ENCODE measurements at regions not wholly inside any gene's neighbourhood (a gene's known extent, or its start where the extent isn't known, plus 50 kb on each side); places are given as distances from the start of the nearest gene placed in this dataset.

GRCh38 chr16:66155933-66156332 lies 210.6 kb upstream of the CDH5 start:
- Histone ChIP-seq H3K4me3 (no peak overlapping the region), H3K27ac (no peak overlapping the region), H3K36me3 (no peaks in the 10 kb centered on the region), H3K4me1 (peaks cover 0 to 4% (median 2%) of the 10 kb centered on the region in 4 donors), H3K27me3 (no peaks in the 10 kb centered on the region), H3K9me3 (no peaks in the 10 kb centered on the region)
- no peak for DNase-seq
- WGBS, 2 donors = 78 to 81% methylated on average over 4 of the region's 4 CpGs
- no peak for TF ChIP-seq CTCF (IDR thresholded peaks at IDR 0.05)
- no peak for TF ChIP-seq POLR2A (IDR thresholded peaks at IDR 0.05)
- no peak for TF ChIP-seq POLR2AphosphoS5 (IDR thresholded peaks at IDR 0.05)
- no peak for TF ChIP-seq EP300 (IDR thresholded peaks at IDR 0.05)
- intact Hi-C loops (cut with DNase I) = no loop called here

- no peak for DNase-seq
- intact Hi-C loops (cut with DNase I) = no loop called here
- no peak for TF ChIP-seq CTCF (IDR thresholded peaks at IDR 0.05)
- TF ChIP-seq POLR2A (IDR thresholded peaks at IDR 0.05) = no peak
- no peak for TF ChIP-seq EP300 (IDR thresholded peaks at IDR 0.05)
- TF ChIP-seq POLR2AphosphoS5 (IDR thresholded peaks at IDR 0.05) = no peak
- Histone ChIP-seq H3K36me3 (no peaks in the 10 kb centered on the region), H3K4me1 (peaks cover 0 to 4% (median 2%) of the 10 kb centered on the region in 4 donors), H3K4me3 (no peak overlapping the region), H3K27me3 (no peaks in the 10 kb centered on the region), H3K27ac (no peak overlapping the region), H3K9me3 (no peaks in the 10 kb centered on the region)
- 67 to 81% methylated on average over 8 of the region's 8 CpGs for WGBS, 2 donors
Measured at GRCh38 chr16:66154801-66155200, 211.7 kb upstream of the CDH5 start.

GRCh38 chr16:66152823-66153393 lies 213.6 kb upstream of the CDH5 start:
- TF ChIP-seq EP300 (IDR thresholded peaks at IDR 0.05) (no peak), CTCF (IDR thresholded peaks at IDR 0.05) (no peak), POLR2A (IDR thresholded peaks at IDR 0.05) (no peak), POLR2AphosphoS5 (IDR thresholded peaks at IDR 0.05) (no peak)
- Histone ChIP-seq H3K9me3 (no peaks in the 10 kb centered on the region), H3K4me3 (no peak overlapping the region), H3K27me3 (no peaks in the 10 kb centered on the region), H3K4me1 (peaks cover 0 to 4% (median 2%) of the 10 kb centered on the region in 4 donors), H3K27ac (no peak overlapping the region), H3K36me3 (no peaks in the 10 kb centered on the region)
- WGBS, 2 donors = 75 to 85% methylated on average over 3 of the region's 3 CpGs
- intact Hi-C loops (cut with DNase I) = no loop called here
- DNase-seq = no peak

GRCh38 chr16:66152181-66152580 lies 214.3 kb upstream of the CDH5 start:
- WGBS, 2 donors = 70 to 78% methylated on average over 2 of the region's 2 CpGs
- no peak overlapping the region for H3K27ac ChIP-seq
- DNase-seq = no peak
- intact Hi-C loops (cut with DNase I) = no loop called here
- no peak overlapping the region for H3K4me3 ChIP-seq
- no peaks in the 10 kb centered on the region for H3K36me3 ChIP-seq
- peaks cover 0 to 4% (median 2%) of the 10 kb centered on the region in 4 donors for H3K4me1 ChIP-seq
- H3K9me3 ChIP-seq = no peaks in the 10 kb centered on the region
- TF ChIP-seq EP300 (IDR thresholded peaks at IDR 0.05) (no peak), CTCF (IDR thresholded peaks at IDR 0.05) (no peak), POLR2AphosphoS5 (IDR thresholded peaks at IDR 0.05) (no peak), POLR2A (IDR thresholded peaks at IDR 0.05) (no peak)
- H3K27me3 ChIP-seq = no peaks in the 10 kb centered on the region
